Neuronal stem cell (in vitro differentiated cells): ENCODE measurements at regions not wholly inside any gene's neighbourhood (a gene's known extent, or its start where the extent isn't known, plus 50 kb on each side); places are given as distances from the start of the nearest gene placed in this dataset.

ENCODE experiments used
- DNase-seq: peaks from one replicate; pipeline ENCODE4 v3.0.0-alpha.2; 2013; ENCODE audit warnings: low spot score
- H2AFZ ChIP-seq: one replicate; pipeline ENCODE4 v1.6.1; 2013; ENCODE audit warnings: mild to moderate bottlenecking, low read length, inconsistent platforms
- H2AK5ac ChIP-seq: 2 replicates; pipeline ENCODE4 v1.6.1; 2013; ENCODE audit warnings: low read depth, mild to moderate bottlenecking, inconsistent platforms, low read length, moderate library complexity, mixed read lengths
- H2BK120ac ChIP-seq: 2 replicates; pipeline ENCODE4 v1.6.1; 2013; ENCODE audit warnings: low read depth, mild to moderate bottlenecking, inconsistent platforms, low read length, moderate library complexity, mixed read lengths
- H2BK12ac ChIP-seq: one replicate; pipeline ENCODE4 v1.6.1; 2013; ENCODE audit warnings: low read length, inconsistent platforms
- H2BK15ac ChIP-seq: 2 replicates; pipeline ENCODE4 v1.6.1; 2013; ENCODE audit warnings: mild to moderate bottlenecking, low read length, inconsistent platforms, mixed read lengths
- H2BK5ac ChIP-seq: one replicate; pipeline ENCODE4 v1.6.1; 2013; ENCODE audit warnings: inconsistent platforms, mild to moderate bottlenecking, low read length, moderate library complexity
- H3K14ac ChIP-seq: one replicate; pipeline ENCODE4 v1.6.1; 2013; ENCODE audit warnings: low read length, inconsistent platforms
- H3K18ac ChIP-seq: 2 replicates; pipeline ENCODE4 v1.6.1; 2013; ENCODE audit warnings: low read length, inconsistent platforms
- H3K23ac ChIP-seq: 2 replicates; pipeline ENCODE4 v1.6.1; 2013; ENCODE audit warnings: low read depth, mild to moderate bottlenecking, mixed read lengths, low read length, inconsistent platforms; ENCODE audit not compliant: poor library complexity
- H3K27ac ChIP-seq: replicated peaks from 3 replicates; pipeline ENCODE4 v1.5.1; 2013; ENCODE audit warnings: low read length, inconsistent platforms
- H3K27me3 ChIP-seq, 3 experiments: 2 replicates each; pipeline ENCODE4 v1.6.1; 2013; ENCODE audit warnings: low read length in 3 of 3, mild to moderate bottlenecking in 2 of 3, inconsistent platforms in 1 of 3, low read depth in 1 of 3, mixed read lengths in 1 of 3, moderate library complexity in 1 of 3; ENCODE audit not compliant: control insufficient read depth in 3 of 3, insufficient read depth in 3 of 3
- H3K36me3 ChIP-seq, 2 donors: replicated peaks in 1 of 2; 2 replicates each; pipeline ENCODE4 v1.6.1; 2013; ENCODE audit warnings: low read length in 2 of 2; ENCODE audit not compliant: control insufficient read depth in 2 of 2, insufficient read depth in 2 of 2
- H3K4ac ChIP-seq: 2 replicates; pipeline ENCODE4 v1.6.1; 2013; ENCODE audit warnings: inconsistent platforms, mild to moderate bottlenecking, low read length, moderate library complexity
- H3K4me1 ChIP-seq, 2 donors: 1 replicate in 1 of 2; 2 replicates in 1 of 2; pipeline ENCODE4 v1.6.1; 2013; ENCODE audit warnings: low read length in 2 of 2, low read depth in 1 of 2; ENCODE audit not compliant: control insufficient read depth in 2 of 2, insufficient read depth in 1 of 2
- H3K4me2 ChIP-seq: one replicate; pipeline ENCODE4 v1.6.1; 2013; ENCODE audit warnings: mild to moderate bottlenecking, low read length, inconsistent platforms; ENCODE audit not compliant: insufficient read depth, poor library complexity, severe bottlenecking
- H3K4me3 ChIP-seq, 2 donors: 2 replicates each; pipeline ENCODE4 v1.5.1; 2013; ENCODE audit warnings: low read length in 2 of 2, mild to moderate bottlenecking in 2 of 2, inconsistent platforms in 1 of 2, moderate library complexity in 1 of 2
- H3K79me1 ChIP-seq: one replicate; pipeline ENCODE4 v1.6.1; 2013; ENCODE audit warnings: low read depth, mild to moderate bottlenecking, inconsistent platforms, low read length, moderate library complexity
- H3K9ac ChIP-seq: one replicate; pipeline ENCODE4 v1.6.1; 2013; ENCODE audit warnings: mild to moderate bottlenecking, low read depth, low read length, inconsistent platforms; ENCODE audit not compliant: poor library complexity
- H3K9me3 ChIP-seq, 2 donors: replicated peaks in 1 of 2; 2 replicates each; pipeline versions ENCODE3 to v1.6.1; 2013; ENCODE audit warnings: low read length in 2 of 2, mild to moderate bottlenecking in 2 of 2, inconsistent platforms in 1 of 2, low read depth in 1 of 2, mixed read lengths in 1 of 2, moderate library complexity in 1 of 2; ENCODE audit not compliant: control insufficient read depth in 2 of 2, insufficient read depth in 1 of 2
- H4K8ac ChIP-seq: one replicate; pipeline ENCODE4 v1.6.1; 2013; ENCODE audit warnings: low read depth, mild to moderate bottlenecking, inconsistent platforms, low read length, moderate library complexity
- H4K91ac ChIP-seq: one replicate; pipeline ENCODE4 v1.6.1; 2013; ENCODE audit warnings: low read length, low read depth, mild to moderate bottlenecking, inconsistent platforms; ENCODE audit not compliant: poor library complexity
- WGBS, 2 donors: extraction: QIAGEN DNeasy Blood & Tissue Kit; methylation state at CpG; one replicate each; pipeline ENCODE4 v1.1.7; 2013; ENCODE audit warnings: missing lambda C conversion rate in 2 of 2, mixed read lengths in 1 of 2; ENCODE audit not compliant: insufficient read length in 2 of 2, insufficient replicate concordance in 1 of 2; ENCODE audit errors: extremely low coverage in 2 of 2; 5-methylcytosine and 5-hydroxymethylcytosine counted together

DNA sequence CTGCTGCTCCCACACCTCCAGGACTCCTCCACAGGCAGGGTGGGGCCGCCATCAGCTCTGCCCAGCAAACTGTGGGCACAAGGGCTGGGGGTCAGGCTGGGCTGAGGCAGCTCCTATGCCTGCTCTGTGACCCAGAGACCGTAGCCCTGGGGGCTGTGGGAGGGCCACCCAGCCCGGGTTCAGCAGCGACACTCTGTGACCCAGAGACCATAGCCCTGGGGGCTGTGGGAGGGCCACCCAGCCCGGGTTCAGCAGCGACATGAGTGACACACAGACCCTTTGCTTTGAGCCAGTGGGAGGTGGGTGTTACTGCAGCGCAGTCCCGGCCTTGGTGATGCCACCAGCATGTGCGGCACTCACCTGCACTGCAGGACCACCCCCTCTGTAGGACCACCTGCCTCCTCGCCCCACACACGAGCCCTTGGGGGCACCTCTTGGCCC is 118.9 kb upstream of the LPCAT1 start:
- H2AFZ ChIP-seq = no peak overlapping the region
- no CpG with 5 or more reads among the region's 11 CpGs for WGBS, 2 donors
- H3K36me3 ChIP-seq = no peaks in the 10 kb centered on the region
- no peaks in the 10 kb centered on the region for H3K9me3 ChIP-seq
- H3K18ac ChIP-seq = no peak overlapping the region
- no peak overlapping the region for H3K4ac ChIP-seq
- H2BK5ac ChIP-seq = no peak overlapping the region
- no peak overlapping the region for H3K9ac ChIP-seq
- H2BK15ac ChIP-seq = no peak overlapping the region
- H3K4me3 ChIP-seq = no peak overlapping the region
- no peak overlapping the region for H2BK120ac ChIP-seq
- H4K8ac ChIP-seq = no peak overlapping the region
- no peak overlapping the region for H3K14ac ChIP-seq
- peaks cover 5 to 42% (median 23%) of the 10 kb centered on the region in 3 experiments for H3K27me3 ChIP-seq
- no peak overlapping the region for H3K27ac ChIP-seq
- H3K79me1 ChIP-seq = no peaks in the 10 kb centered on the region
- no peak for DNase-seq
- H2BK12ac ChIP-seq = no peak overlapping the region
- H2AK5ac ChIP-seq = no peak overlapping the region
- H3K4me2 ChIP-seq = no peak overlapping the region
- no peak overlapping the region for H3K23ac ChIP-seq
- peaks cover 0 to 3% of the 10 kb centered on the region in 2 donors for H3K4me1 ChIP-seq
- H4K91ac ChIP-seq = no peak overlapping the region

DNA sequence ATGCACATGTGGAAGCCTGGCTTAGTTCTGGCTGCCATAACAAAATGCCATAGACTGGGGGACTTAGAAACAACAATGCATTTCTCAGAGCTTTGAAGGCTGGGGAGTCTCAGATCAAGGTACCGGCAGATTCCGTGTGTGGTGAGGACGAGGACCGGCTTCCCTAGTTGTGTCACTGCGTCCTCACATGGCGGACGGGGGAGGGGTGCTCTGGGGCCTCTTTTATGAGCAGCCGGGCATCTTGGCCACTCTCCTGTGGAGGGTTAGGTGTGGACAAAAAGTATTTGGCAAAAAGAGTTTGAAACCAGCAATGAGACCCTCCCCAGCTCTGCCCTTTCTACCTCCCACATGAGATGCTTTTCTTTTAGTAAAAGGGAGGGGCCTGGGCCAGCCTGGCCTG is 118.5 kb upstream of the LPCAT1 start:
- H2BK120ac ChIP-seq = no peak overlapping the region
- H3K9ac ChIP-seq = no peak overlapping the region
- H4K8ac ChIP-seq = no peak overlapping the region
- H2BK15ac ChIP-seq = no peak overlapping the region
- H3K9me3 ChIP-seq = no peaks in the 10 kb centered on the region
- H4K91ac ChIP-seq = no peak overlapping the region
- no peak overlapping the region for H2AFZ ChIP-seq
- no peak overlapping the region for H3K27ac ChIP-seq
- no peak for DNase-seq
- H3K36me3 ChIP-seq = no peaks in the 10 kb centered on the region
- no peak overlapping the region for H2BK12ac ChIP-seq
- no peak overlapping the region for H3K4me3 ChIP-seq
- H3K18ac ChIP-seq = no peak overlapping the region
- no peak overlapping the region for H3K14ac ChIP-seq
- H3K27me3 ChIP-seq = peaks cover 5 to 45% (median 23%) of the 10 kb centered on the region in 3 experiments
- H3K4ac ChIP-seq = no peak overlapping the region
- H2BK5ac ChIP-seq = no peak overlapping the region
- no peak overlapping the region for H3K4me2 ChIP-seq
- H2AK5ac ChIP-seq = no peak overlapping the region
- WGBS, 2 donors = no CpG with 5 or more reads among the region's 8 CpGs
- H3K79me1 ChIP-seq = no peaks in the 10 kb centered on the region
- H3K23ac ChIP-seq = no peak overlapping the region
- peaks cover 0 to 3% of the 10 kb centered on the region in 2 donors for H3K4me1 ChIP-seq

DNA sequence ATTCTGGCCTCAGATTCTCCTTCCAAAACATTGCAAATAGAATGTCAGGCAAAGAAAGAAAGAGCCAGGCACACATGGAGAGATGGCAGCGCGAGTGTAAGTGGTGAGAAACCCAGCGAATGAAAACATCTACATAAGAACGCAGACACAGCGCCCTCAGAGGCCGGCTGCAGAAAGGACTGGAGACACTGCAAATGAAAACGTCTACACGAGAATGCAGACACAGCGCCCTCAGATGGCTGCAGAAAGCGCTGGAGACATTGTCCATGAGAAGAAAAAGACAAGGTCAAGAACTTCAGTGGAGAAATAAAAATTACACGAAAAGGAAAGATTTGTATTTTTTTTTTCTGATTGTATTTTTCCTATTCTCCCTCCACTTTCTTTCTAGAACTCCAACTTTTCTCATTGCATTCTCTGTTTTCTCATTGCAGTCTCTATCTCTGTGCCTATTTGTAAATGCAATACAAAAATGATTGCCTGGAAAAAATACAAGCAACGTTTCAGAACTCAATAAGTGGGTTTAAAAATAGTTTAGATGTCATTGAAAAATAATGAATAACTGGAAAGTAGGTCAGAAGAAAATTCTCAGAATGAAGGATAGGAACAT is 117.9 kb upstream of the LPCAT1 start:
- Histone ChIP-seq H2AK5ac (no peak overlapping the region), H3K79me1 (no peaks in the 10 kb centered on the region), H2AFZ (peak overlapping the region; percentile 87), H2BK120ac (no peak overlapping the region), H3K4me1 (peaks cover 0 to 3% of the 10 kb centered on the region in 2 donors), H3K9me3 (no peaks in the 10 kb centered on the region), H3K36me3 (no peaks in the 10 kb centered on the region), H3K14ac (no peak overlapping the region), H3K23ac (no peak overlapping the region), H3K4ac (no peak overlapping the region), H4K91ac (no peak overlapping the region), H2BK5ac (no peak overlapping the region), H4K8ac (no peak overlapping the region), H2BK12ac (no peak overlapping the region), H3K4me3 (no peak overlapping the region), H3K27me3 (peaks cover 5 to 46% (median 23%) of the 10 kb centered on the region in 3 experiments), H2BK15ac (no peak overlapping the region), H3K9ac (no peak overlapping the region), H3K27ac (no peak overlapping the region), H3K4me2 (peak overlapping the region; percentile 19), H3K18ac (no peak overlapping the region)
- WGBS, 2 donors = no CpG with 5 or more reads among the region's 12 CpGs
- peak; percentile 68 for DNase-seq

DNA sequence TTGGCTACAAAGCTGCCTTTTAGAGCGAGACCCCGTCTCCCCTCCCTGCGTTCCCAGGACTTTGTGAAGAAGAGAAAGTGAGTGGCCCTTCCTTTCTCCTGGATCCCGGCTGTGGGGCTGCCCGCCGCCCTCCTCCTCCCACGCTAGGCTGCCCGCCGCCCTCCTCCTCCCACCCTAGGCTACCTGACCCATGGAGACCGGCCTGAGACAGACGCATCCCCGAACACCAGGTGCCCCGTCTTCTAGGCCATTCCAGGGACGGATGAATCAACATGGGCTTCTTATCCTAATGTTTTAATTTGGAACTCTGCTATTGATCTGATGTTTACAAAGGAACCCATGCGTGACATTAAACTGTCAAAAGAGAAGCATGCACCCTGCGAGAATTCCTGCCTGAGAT is 117.3 kb upstream of the LPCAT1 start:
- Histone ChIP-seq H2AFZ (peak overlapping the region; percentile 87), H2BK120ac (no peak overlapping the region), H2BK12ac (no peak overlapping the region), H3K23ac (no peak overlapping the region), H3K79me1 (no peaks in the 10 kb centered on the region), H3K36me3 (no peaks in the 10 kb centered on the region), H4K8ac (no peak overlapping the region), H3K4me1 (peaks cover 0 to 3% of the 10 kb centered on the region in 2 donors), H3K14ac (no peak overlapping the region), H3K27ac (no peak overlapping the region), H4K91ac (no peak overlapping the region), H2BK15ac (no peak overlapping the region), H3K9ac (no peak overlapping the region), H3K4me2 (no peak overlapping the region), H3K4ac (no peak overlapping the region), H3K27me3 (peaks cover 5 to 46% (median 23%) of the 10 kb centered on the region in 3 experiments), H2BK5ac (no peak overlapping the region), H3K9me3 (no peaks in the 10 kb centered on the region), H2AK5ac (no peak overlapping the region), H3K4me3 (no peak overlapping the region), H3K18ac (no peak overlapping the region)
- no peak for DNase-seq
- no CpG with 5 or more reads among the region's 16 CpGs for WGBS, 2 donors
